ENCODE measurements at regions not wholly inside any gene's neighbourhood (a gene's known extent, or its start where the extent isn't known, plus 50 kb on each side); places are given as distances from the start of the nearest gene placed in this dataset.

- no peak overlapping the region for H3K9ac ChIP-seq (ENCODE audit: insufficient read depth, low read length, poor library complexity, severe bottlenecking)
- no peak for TF ChIP-seq CTCF (IDR thresholded peaks at IDR 0.05)
- no peaks in the 10 kb centered on the region for H3K27me3 ChIP-seq (ENCODE audit: control insufficient read depth in 2 of 2, insufficient read depth in 2 of 2, low read length in 2 of 2)
- Mint-ChIP-seq H3K27me3 (ENCODE audit: low read depth in 3 of 3) (no peaks in the 10 kb centered on the region), H3K36me3 (no peaks in the 10 kb centered on the region), H3K4me3 (no peak overlapping the region), H3K9me3 (peaks cover 0 to 17% (median 7%) of the 10 kb centered on the region in 7 donors), H3K27ac (no peak overlapping the region), H3K4me1 (no peaks in the 10 kb centered on the region)
- WGBS (ENCODE audit: insufficient coverage), result no CpG with 5 or more reads among the region's 1 CpG
- H4K20me1 ChIP-seq (ENCODE audit: insufficient read depth, low read length), result no peaks in the 10 kb centered on the region
- intact Hi-C loops (cut with micrococcal nuclease), result no loop called here
- no peak overlapping the region for H2AFZ ChIP-seq (ENCODE audit: insufficient read depth, low read depth, low read length, poor library complexity, severe bottlenecking)
- peaks cover 7 to 29% of the 10 kb centered on the region in 2 donors for H3K9me3 ChIP-seq (replicated peaks in 1 of 2; ENCODE audit: control insufficient read depth in 1 of 2, insufficient read depth in 1 of 2, low read length in 2 of 2)
- no peak for DNase-seq
- no peaks in the 10 kb centered on the region for H3K36me3 ChIP-seq (replicated peaks in 1 of 2; ENCODE audit: control insufficient read depth in 1 of 2, insufficient read depth in 2 of 2, low read length in 2 of 2)
- H3K4me3 ChIP-seq (replicated peaks in 1 of 3; ENCODE audit: low read depth in 2 of 3, low read length in 3 of 3), result no peak overlapping the region
- no peak overlapping the region for H3K4me2 ChIP-seq (replicated peaks; ENCODE audit: extremely low read depth, low read length, poor library complexity, severe bottlenecking)
- no peaks in the 10 kb centered on the region for H3K79me2 ChIP-seq (ENCODE audit: insufficient read depth, low read length)
- H3K27ac ChIP-seq (ENCODE audit: low read depth in 1 of 2, low read length in 2 of 2), result no peak overlapping the region
- no peaks in the 10 kb centered on the region for H3K4me1 ChIP-seq (ENCODE audit: control insufficient read depth in 1 of 2, insufficient read depth in 2 of 2, low read length in 2 of 2)
Measured at GRCh38 chr1:79738101-79738500, 731.6 kb upstream of the ADGRL4 start.

- H3K27me3 Mint-ChIP-seq (ENCODE audit: low read depth in 3 of 3), result no peaks in the 10 kb centered on the region
- no peak overlapping the region for H3K4me3 Mint-ChIP-seq
- H3K4me1 Mint-ChIP-seq, result no peaks in the 10 kb centered on the region
- H3K27ac Mint-ChIP-seq, result no peak overlapping the region
- Histone ChIP-seq H3K27me3 (ENCODE audit: control insufficient read depth in 2 of 2, insufficient read depth in 2 of 2, low read length in 2 of 2) (no peaks in the 10 kb centered on the region), H2AFZ (ENCODE audit: insufficient read depth, low read depth, low read length, poor library complexity, severe bottlenecking) (no peak overlapping the region), H3K4me1 (ENCODE audit: control insufficient read depth in 1 of 2, insufficient read depth in 2 of 2, low read length in 2 of 2) (no peaks in the 10 kb centered on the region), H3K36me3 (replicated peaks in 1 of 2; ENCODE audit: control insufficient read depth in 1 of 2, insufficient read depth in 2 of 2, low read length in 2 of 2) (no peaks in the 10 kb centered on the region), H3K27ac (ENCODE audit: low read depth in 1 of 2, low read length in 2 of 2) (no peak overlapping the region), H3K79me2 (ENCODE audit: insufficient read depth, low read length) (no peaks in the 10 kb centered on the region), H3K4me3 (replicated peaks in 1 of 3; ENCODE audit: low read depth in 2 of 3, low read length in 3 of 3) (no peak overlapping the region), H3K9ac (ENCODE audit: insufficient read depth, low read length, poor library complexity, severe bottlenecking) (no peak overlapping the region), H3K4me2 (replicated peaks; ENCODE audit: extremely low read depth, low read length, poor library complexity, severe bottlenecking) (no peak overlapping the region), H3K9me3 (replicated peaks in 1 of 2; ENCODE audit: control insufficient read depth in 1 of 2, insufficient read depth in 1 of 2, low read length in 2 of 2) (peaks cover 7 to 29% of the 10 kb centered on the region in 2 donors), H4K20me1 (ENCODE audit: insufficient read depth, low read length) (no peaks in the 10 kb centered on the region)
- no CpG with 5 or more reads among the region's 1 CpG for WGBS (ENCODE audit: insufficient coverage)
- peaks cover 0 to 17% (median 7%) of the 10 kb centered on the region in 7 donors for H3K9me3 Mint-ChIP-seq
- TF ChIP-seq CTCF (IDR thresholded peaks at IDR 0.05), result no peak
- intact Hi-C loops (cut with micrococcal nuclease), result no loop called here
- no peaks in the 10 kb centered on the region for H3K36me3 Mint-ChIP-seq
- no peak for DNase-seq
Measured at GRCh38 chr1:79737193-79737592, 730.7 kb upstream of the ADGRL4 start.
